ENCODE measurements at regions not wholly inside any gene's neighbourhood (a gene's known extent, or its start where the extent isn't known, plus 50 kb on each side); places are given as distances from the start of the nearest gene placed in this dataset.

GRCh38 chr6:114714836-114715507, 372.1 kb upstream of the HS3ST5 start (continued):
- TF ChIP-seq, protein P1, sequence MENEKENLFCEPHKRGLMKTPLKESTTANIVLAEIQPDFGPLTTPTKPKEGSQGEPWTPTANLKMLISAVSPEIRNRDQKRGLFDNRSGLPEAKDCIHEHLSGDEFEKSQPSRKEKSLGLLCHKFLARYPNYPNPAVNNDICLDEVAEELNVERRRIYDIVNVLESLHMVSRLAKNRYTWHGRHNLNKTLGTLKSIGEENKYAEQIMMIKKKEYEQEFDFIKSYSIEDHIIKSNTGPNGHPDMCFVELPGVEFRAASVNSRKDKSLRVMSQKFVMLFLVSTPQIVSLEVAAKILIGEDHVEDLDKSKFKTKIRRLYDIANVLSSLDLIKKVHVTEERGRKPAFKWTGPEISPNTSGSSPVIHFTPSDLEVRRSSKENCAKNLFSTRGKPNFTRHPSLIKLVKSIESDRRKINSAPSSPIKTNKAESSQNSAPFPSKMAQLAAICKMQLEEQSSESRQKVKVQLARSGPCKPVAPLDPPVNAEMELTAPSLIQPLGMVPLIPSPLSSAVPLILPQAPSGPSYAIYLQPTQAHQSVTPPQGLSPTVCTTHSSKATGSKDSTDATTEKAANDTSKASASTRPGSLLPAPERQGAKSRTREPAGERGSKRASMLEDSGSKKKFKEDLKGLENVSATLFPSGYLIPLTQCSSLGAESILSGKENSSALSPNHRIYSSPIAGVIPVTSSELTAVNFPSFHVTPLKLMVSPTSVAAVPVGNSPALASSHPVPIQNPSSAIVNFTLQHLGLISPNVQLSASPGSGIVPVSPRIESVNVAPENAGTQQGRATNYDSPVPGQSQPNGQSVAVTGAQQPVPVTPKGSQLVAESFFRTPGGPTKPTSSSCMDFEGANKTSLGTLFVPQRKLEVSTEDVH (IDR thresholded peaks at IDR 0.05; ENCODE audit: low read depth, partially characterized antibody), result no peak
- TF ChIP-seq STAT1 (conservative IDR thresholded peaks at IDR 0.05) (no peak), SIN3A (IDR thresholded peaks at IDR 0.05; ENCODE audit: low read depth, low read length) (no peak), MTA2 (IDR thresholded peaks at IDR 0.05; ENCODE audit: low read depth) (peak; percentile 56; the same call in 1 of the 2 replicates), SMAD5 (IDR thresholded peaks at IDR 0.05; ENCODE audit: low read depth) (no peak), TBL1XR1 (IDR thresholded peaks at IDR 0.05; ENCODE audit: low read depth, low read length) (no peak), ZBED1 (IDR thresholded peaks at IDR 0.05; ENCODE audit: borderline replicate concordance) (no peak)

DNA sequence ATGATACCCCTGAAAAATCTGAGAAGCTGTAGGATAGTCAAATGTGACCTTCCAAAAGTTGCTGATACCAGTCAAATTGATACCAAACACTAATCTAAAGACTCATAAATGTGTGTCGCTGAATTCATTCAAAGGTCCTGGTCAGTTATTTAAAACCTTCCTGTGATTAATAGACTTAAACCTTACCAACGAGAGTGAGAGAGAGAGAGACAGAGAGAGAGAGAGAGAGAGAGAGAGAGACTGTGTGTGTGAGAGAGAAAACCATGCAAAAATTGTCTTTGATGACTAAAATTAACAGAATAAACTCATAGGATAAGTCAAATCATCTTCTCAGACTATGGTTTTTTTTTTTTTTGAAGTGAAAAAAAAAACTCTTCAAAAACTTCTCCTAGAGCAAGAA, 370.9 kb upstream of the HS3ST5 start:
- no peak for FAIRE-seq
- POLR2A ChIA-PET, result no interaction called here
- intact Hi-C loops (cut with micrococcal nuclease; ENCODE audit: unreplicated experiment), result loop anchor here (10.0 kb wide), 2 partner anchors 1121 to 1381 kb away; no protein-coding TSS in a partner anchor
- 0% methylated on average over 2 of the region's 2 CpGs for WGBS (ENCODE audit: insufficient coverage, insufficient replicate concordance, low lambda C conversion rate, missing lambda C conversion rate)
- RAD21 ChIA-PET (ENCODE audit: unreplicated experiment), result interaction anchor here (1.5 kb wide), 1 partner anchor 81 kb away, joined by 3 read pairs; no protein-coding TSS in a partner anchor
- Histone ChIP-seq H3K4me1 (ENCODE audit: control insufficient read depth, insufficient read depth, low read length) (peaks cover 13% of the 10 kb centered on the region), H3K27ac (ENCODE audit: control insufficient read depth, insufficient read depth) (no peak overlapping the region; the same call in 1 of the 2 replicates), H4K20me1 (ENCODE audit: control insufficient read depth, insufficient read depth) (no peaks in the 10 kb centered on the region), H3K4me2 (ENCODE audit: control insufficient read depth, insufficient read depth) (peak overlapping the region; percentile 4; the same call in 1 of the 2 replicates), H3K9ac (ENCODE audit: control insufficient read depth, insufficient read depth, low read length) (no peak overlapping the region), H3K36me3 (ENCODE audit: control insufficient read depth in 2 of 2, insufficient read depth in 2 of 2, low read length in 1 of 2) (no peaks in the 10 kb centered on the region), H3K79me2 (ENCODE audit: control insufficient read depth, insufficient read depth, low read length) (no peaks in the 10 kb centered on the region), H3K27me3 (replicated peaks in 1 of 2; ENCODE audit: control insufficient read depth in 2 of 2, insufficient read depth in 2 of 2, low read length in 1 of 2) (no peaks in the 10 kb centered on the region), H3K9me3 (replicated peaks; ENCODE audit: control insufficient read depth, insufficient read depth, low read length) (no peaks in the 10 kb centered on the region; the same call in 1 of the 3 replicates), H2AFZ (ENCODE audit: control insufficient read depth, low read depth, low read length) (0 out of 2 replicates have a peak overlapping the region, but pooled peaks have one; percentile 6), H3K4me3 (no peak overlapping the region)
- DNase-seq (ENCODE audit: low read depth, low spot score), result no peak
- BruUV-seq (replicated peaks), result no TSS peak
- ATAC-seq, result peak; percentile 12
- in situ Hi-C loops (cut with MboI), result no loop called here
- SMC1A ChIA-PET (ENCODE audit: uncharacterized antibody, unreplicated experiment), result interaction anchor here (2.2 to 2.5 kb wide), 2 partner anchors 27 to 34 kb away, joined by 7 to 8 read pairs; no protein-coding TSS in a partner anchor
- CTCF ChIA-PET, result interaction anchor here (0.5 to 0.9 kb wide), 3 partner anchors 27 to 677 kb away, joined by 3 read pairs; no protein-coding TSS in a partner anchor
- TF ChIP-seq MXI1 (IDR thresholded peaks at IDR 0.05; ENCODE audit: low read depth, low read length) (no peak), STAT3 (IDR thresholded peaks at IDR 0.05; ENCODE audit: low read depth, low read length) (no peak), CEBPB (IDR thresholded peaks at IDR 0.05; ENCODE audit: borderline replicate concordance in 1 of 2, low read depth in 2 of 2, low read length in 2 of 2) (no peak), ZNF384 (IDR thresholded peaks at IDR 0.05; ENCODE audit: borderline replicate concordance, low read depth, low read length) (0 out of 2 replicates have a peak, but pooled peaks have one; percentile 25), TCF3 (IDR thresholded peaks at IDR 0.05; ENCODE audit: borderline replicate concordance, insufficient read depth, low read depth, low read length) (no peak), ZZZ3 (IDR thresholded peaks at IDR 0.05; ENCODE audit: control insufficient read depth, insufficient read length, low read depth) (peak; percentile 82), FOXK2 (IDR thresholded peaks at IDR 0.05) (no peak), CREM (IDR thresholded peaks at IDR 0.05; ENCODE audit: low read depth) (no peak), ETV6 (conservative IDR thresholded peaks at IDR 0.05 in 1 of 2, IDR thresholded peaks at IDR 0.05 in 1 of 2; ENCODE audit: borderline replicate concordance in 1 of 2, low read depth in 1 of 2) (no peak), GABPA (IDR thresholded peaks at IDR 0.05; ENCODE audit: low read depth) (peak; percentile 25; the same call in 1 of the 2 replicates), NFIC (IDR thresholded peaks at IDR 0.05; ENCODE audit: low read depth, low read length) (peak; percentile 87)
- TF ChIP-seq, protein P2, sequence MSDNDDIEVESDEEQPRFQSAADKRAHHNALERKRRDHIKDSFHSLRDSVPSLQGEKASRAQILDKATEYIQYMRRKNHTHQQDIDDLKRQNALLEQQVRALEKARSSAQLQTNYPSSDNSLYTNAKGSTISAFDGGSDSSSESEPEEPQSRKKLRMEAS (IDR thresholded peaks at IDR 0.05; ENCODE audit: low read depth, low read length), result no peak
